ENCODE measurements at regions not wholly inside any gene's neighbourhood (a gene's known extent, or its start where the extent isn't known, plus 50 kb on each side); places are given as distances from the start of the nearest gene placed in this dataset.

DNA sequence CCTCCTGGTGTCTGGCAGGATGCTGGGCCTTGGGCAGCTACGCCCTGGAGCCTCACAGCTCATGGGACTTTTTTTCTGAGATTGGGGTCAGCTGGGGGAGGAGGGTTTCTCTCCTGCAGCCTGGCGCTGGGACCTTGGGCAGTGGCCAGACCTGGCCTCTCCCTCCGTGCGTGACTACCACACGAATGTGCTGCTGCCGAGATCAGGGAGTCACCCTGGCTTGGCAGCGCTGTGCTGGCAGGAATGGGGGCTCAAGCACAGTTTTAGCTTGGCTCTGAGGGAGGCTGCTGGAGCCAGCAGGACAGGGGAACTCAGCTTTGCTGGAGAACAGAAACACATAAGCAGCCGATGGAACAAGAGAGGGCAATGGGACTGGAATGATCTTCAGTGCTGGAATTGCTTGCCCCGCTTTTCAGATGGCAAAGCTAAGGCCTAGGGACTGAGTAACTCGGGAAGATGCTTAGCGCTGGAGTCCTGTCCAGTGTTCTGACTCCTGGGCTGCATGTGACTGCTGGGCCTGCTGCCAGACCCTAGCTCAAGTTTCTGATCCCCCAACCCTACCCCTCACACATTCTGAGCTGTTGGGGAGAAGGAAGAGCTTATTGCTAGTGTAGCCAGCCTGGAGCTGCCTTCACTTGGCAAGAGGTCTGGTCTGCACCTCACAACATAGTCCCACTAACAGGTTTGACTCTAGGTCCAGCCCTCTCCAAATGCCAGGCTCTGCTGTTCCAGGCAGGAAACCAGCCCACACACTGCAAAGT lies 69.9 kb downstream of the NAV1 start:
- DNase-seq: no peak
- in situ Hi-C loops (cut with HindIII; ENCODE audit: low pct_ligation_motif_present, low pct_unique_long_range_greater_than_20kb, low sequenced_read_pairs): no loop called here

DNA sequence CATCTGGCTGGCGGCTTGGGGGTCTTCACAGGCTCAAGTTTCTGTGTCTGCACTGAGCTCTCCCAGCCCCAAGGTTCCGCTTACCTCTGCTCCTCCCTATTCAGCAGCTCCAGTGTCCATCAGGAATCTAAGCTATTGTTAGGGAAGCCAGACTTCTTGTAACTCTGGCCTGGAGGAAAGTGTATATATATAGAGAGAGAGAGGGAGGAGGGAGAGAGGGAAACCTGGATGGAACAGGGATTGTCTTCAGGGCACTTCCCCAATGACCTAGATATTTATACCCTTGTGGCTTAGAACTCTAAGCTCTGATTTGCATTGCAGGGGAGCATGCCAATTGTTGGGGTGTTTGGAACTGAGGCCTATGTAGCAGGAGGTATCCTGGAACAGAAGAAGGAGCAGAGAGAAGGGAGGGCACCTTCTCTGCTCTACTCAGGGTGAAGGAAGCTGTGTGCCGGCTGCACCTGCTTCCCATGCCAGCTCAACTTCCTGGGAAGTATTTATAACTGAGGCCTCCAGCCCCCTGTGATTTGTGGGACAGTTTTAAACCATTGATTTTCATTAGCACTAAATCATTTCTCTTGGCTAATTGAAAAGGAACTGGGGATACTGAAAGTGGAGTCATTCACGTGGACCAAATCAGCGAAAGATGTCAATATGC lies 70.9 kb downstream of the NAV1 start:
- in situ Hi-C loops (cut with HindIII; ENCODE audit: low pct_ligation_motif_present, low pct_unique_long_range_greater_than_20kb, low sequenced_read_pairs): no loop called here
- DNase-seq: no peak

DNA sequence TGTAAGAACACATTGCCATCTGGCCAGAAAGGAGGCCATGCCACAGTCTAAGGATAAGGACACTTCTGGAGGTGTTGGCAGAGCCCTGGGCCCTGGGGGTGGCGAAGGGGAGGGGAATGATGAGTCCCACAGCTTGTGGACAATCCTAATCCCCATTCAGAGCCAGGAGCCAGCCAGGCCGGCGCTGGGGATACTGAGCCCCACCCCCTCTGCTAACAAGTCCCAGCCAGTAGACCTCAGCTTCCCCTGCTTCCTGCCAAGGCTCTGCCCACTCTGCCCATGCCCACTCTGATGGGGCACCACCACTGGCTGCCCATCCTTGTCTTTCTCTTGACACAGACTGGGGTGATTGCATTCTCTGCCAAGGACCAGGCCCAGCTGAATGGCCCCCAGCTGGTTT lies 71.9 kb downstream of the NAV1 start:
- in situ Hi-C loops (cut with HindIII; ENCODE audit: low pct_ligation_motif_present, low pct_unique_long_range_greater_than_20kb, low sequenced_read_pairs): no loop called here
- DNase-seq: no peak

DNA sequence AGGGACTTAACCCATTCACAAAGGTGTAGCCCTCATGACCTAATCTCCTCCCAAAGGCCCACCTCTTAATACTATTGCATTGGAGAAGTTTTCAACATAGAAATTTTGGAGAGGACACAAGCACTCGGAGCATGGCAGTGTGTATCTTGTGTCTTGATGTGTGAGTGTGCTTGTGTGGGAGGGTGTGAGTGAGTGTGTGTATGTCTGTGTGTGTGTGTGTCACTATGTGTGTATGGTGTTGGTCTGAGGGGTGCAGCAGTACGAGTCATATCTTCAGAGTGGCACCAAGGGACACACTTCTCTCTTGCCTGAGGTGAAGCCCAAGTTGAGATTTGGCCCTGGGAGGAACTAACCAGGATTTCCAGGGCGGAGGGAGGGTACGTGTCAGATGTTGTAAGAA lies 73.7 kb downstream of the NAV1 start:
- DNase-seq: no peak
- in situ Hi-C loops (cut with HindIII; ENCODE audit: low pct_ligation_motif_present, low pct_unique_long_range_greater_than_20kb, low sequenced_read_pairs): no loop called here

DNA sequence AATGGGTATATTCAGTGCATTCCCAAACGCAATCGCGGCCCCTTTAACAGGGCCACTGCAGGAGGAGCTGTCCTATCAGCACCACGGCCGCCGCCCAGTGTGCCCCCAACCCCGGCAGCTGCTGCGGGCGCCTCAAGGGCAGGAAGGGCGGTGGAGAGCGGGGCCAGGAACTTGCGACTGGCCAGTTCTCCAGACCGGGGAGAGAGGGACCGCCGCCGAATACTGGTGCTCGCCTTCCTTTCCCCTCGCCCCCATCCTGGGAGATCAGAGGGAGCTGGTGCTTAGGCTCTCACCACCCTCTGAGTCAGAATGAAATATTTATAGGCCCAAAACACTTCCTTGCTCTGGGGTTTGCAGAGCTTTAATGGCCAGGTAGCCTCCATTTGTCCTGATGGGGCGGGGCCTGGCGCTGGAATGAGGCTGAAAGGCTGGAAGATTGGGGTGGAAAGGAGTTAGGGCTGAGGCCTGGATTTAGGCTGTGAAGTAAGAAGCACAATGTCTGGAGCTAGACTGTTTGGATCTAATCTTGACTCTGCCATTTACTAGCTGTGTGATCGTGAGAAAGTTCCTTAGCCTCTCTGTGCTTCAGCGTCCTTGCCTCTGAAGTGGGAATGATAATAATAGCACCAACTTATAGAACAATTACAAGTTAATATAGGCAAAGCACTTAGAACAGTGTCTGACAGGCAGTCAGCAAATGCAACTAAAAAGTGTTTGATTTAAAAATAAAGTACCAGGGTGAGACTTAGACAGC lies 75.5 kb downstream of the NAV1 start:
- in situ Hi-C loops (cut with HindIII; ENCODE audit: low pct_ligation_motif_present, low pct_unique_long_range_greater_than_20kb, low sequenced_read_pairs): no loop called here
- DNase-seq: no peak

DNA sequence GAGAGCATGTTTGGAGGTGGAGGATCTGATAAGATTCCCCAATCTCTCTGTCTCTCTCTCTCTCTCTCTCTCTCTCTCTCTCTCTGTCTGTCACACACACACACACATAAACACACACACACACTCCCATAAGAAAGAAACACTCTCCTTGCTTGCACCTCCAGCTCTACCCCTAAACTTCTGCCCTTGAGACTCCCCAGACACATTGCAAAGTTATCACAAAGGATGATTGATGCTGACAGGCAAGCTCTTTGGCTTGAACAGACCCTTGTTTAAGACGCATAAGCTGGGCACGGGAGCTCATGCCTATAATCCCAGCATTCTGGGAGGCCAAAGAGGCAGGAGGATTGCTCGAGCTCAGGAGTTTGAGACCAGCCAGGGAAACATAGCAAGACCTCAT lies 78.2 kb downstream of the NAV1 start:
- DNase-seq: no peak
- in situ Hi-C loops (cut with HindIII; ENCODE audit: low pct_ligation_motif_present, low pct_unique_long_range_greater_than_20kb, low sequenced_read_pairs): no loop called here

DNA sequence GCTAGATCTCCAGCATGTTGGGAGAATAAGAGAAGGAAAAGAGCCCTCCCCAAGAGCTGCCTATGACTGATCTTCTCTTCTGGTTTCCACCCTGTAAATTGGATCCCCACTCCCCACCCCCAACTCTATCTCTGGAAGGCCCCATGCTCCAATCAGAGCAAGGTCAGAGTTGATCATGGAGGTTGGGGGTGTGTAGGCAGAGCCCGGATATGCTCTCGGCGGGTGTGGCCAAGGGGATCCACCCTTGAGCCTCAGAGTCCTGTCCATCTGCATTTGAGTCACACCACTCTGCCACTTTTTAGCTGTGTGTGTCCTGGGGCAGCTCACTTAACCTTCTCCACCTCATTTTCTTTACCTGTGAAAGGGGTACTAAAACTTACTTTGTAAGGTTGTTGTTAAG lies 79.5 kb downstream of the NAV1 start:
- in situ Hi-C loops (cut with HindIII; ENCODE audit: low pct_ligation_motif_present, low pct_unique_long_range_greater_than_20kb, low sequenced_read_pairs): no loop called here
- no peak for DNase-seq

DNA sequence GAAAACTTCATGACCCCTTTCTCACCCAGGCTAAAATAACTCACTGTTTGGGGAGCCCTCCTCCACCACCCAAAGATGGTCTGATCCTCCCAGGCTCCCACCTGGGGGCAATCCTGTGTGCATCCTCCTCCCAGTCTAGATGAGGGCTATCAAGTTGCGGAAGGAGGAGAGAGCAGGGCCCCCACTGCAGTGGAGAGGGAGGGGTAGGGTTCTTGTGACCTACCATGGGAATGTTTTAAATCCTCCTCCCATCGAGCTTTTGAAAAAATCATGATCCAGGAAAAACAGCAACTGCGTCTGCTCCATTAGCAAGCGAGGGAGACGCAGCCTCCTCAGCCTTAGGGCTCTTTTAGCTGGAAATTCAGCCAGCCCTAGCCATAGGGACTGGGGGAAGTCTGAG lies 80.0 kb downstream of the NAV1 start:
- in situ Hi-C loops (cut with HindIII; ENCODE audit: low pct_ligation_motif_present, low pct_unique_long_range_greater_than_20kb, low sequenced_read_pairs): no loop called here

DNA sequence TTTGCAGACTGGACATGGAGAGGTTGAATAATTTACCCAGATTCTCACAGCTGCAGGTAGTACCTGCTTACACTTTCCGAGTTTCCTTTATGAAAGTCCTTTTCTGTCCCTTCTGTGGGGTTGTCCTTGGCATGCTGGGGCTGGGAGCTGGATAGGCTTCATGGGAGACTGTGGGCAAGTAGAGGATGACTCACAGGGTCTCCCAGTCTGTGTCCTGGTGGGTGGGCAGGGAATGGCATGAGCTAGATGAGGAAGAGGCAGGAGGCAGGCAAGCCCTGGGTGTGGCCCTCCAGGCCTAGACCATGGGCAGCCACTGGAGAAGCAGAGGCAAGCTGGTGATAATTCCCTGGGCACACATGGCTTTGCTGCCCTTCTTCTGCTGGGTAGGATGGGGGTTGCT lies 80.6 kb downstream of the NAV1 start:
- in situ Hi-C loops (cut with HindIII; ENCODE audit: low pct_ligation_motif_present, low pct_unique_long_range_greater_than_20kb, low sequenced_read_pairs): no loop called here
- DNase-seq: peak; percentile 34

More for the DNA sequence above, 80.0 kb downstream of the NAV1 start:
- DNase-seq: no peak

DNA sequence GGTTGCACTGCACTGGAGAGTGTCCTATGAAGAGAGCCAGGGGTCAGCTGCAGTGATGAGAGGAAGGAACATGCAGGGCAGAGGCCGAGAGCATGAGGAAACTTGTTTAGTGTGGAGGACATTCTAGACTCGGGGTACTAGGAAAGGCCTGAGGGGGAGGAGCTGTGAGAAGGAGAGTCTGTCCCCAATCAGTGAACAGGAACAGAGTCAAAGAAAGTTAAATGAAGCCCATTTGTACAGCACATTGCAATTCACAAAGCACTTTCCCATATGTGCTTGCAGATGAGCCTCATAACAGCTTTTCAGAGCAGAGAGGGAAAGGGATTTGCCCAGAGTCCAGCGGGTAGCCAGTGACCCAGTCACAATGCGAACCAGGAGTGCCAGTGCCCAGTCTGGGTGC lies 83.4 kb downstream of the NAV1 start:
- DNase-seq: no peak
- in situ Hi-C loops (cut with HindIII; ENCODE audit: low pct_ligation_motif_present, low pct_unique_long_range_greater_than_20kb, low sequenced_read_pairs): no loop called here

DNA sequence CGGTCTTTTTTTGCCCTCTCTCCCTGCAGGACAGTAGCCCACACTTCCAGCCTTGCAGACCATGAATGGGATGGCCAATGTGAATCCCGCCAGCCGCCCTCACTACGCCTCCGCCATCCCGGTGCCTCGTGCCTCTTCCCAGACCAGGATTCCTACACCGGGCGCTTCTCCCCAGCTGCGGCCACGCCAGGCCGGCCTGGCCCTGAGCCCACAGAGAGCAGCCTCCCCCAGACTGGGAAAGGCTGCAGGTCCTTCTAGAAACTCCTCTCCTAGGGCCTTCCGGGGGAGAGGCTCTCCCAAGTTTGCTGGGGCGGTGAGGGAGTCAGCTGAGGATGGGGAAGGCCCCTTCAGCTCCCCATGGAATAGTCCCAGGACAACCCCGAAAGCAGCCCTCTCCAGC lies 83.9 kb downstream of the NAV1 start:
- no peak for DNase-seq
- in situ Hi-C loops (cut with HindIII; ENCODE audit: low pct_ligation_motif_present, low pct_unique_long_range_greater_than_20kb, low sequenced_read_pairs): no loop called here

DNA sequence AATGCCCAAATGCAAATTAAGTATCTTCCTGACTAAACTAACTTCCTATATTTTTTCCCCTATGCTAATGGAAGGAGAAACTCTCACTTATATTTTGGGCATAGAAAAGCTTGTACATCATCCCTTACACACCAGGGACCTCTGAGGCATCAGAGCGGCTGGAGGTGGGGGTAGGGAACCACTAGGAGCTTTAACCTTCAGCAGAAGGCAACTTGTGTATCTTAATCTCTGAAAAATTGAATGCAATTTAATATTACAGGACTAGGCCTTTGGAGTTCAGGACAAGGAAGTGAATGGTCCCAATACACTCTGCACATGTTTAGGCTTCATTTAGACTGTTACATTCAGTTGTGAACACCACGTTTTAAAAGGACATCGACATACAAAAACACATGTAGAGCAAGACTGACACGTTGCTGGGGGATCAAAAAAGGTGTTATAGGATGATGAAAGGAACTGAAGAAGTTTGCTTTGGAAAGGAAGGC lies 85.9 kb downstream of the NAV1 start:
- no peak for DNase-seq
- in situ Hi-C loops (cut with HindIII; ENCODE audit: low pct_ligation_motif_present, low pct_unique_long_range_greater_than_20kb, low sequenced_read_pairs): no loop called here

DNA sequence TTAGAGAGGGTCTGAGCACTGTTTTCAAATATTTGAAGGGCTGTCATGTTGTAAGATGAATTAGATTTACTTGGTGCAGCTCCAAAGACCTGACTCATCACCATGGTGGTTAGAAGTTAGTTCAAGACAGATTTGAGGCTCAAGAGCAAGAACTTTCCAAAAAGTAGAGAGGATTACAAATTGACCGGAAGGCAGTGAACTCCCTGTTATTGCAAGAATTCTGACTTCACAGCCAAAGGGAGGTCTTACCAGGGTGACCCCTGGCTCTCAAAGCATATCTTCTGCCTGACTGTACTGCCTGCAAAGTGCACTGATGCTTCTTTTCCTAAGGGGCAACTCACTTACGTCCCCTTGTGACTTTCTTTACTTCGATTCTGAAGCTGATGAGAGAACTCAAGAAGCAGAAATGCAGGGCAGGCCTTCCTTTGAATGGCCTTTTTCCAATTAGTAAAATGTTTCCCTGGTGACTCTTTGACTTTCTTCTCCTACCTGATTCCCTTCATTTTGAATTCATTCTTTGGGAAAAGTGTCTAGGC lies 86.4 kb downstream of the NAV1 start:
- peak; percentile 92 for DNase-seq
- in situ Hi-C loops (cut with HindIII; ENCODE audit: low pct_ligation_motif_present, low pct_unique_long_range_greater_than_20kb, low sequenced_read_pairs): no loop called here

DNA sequence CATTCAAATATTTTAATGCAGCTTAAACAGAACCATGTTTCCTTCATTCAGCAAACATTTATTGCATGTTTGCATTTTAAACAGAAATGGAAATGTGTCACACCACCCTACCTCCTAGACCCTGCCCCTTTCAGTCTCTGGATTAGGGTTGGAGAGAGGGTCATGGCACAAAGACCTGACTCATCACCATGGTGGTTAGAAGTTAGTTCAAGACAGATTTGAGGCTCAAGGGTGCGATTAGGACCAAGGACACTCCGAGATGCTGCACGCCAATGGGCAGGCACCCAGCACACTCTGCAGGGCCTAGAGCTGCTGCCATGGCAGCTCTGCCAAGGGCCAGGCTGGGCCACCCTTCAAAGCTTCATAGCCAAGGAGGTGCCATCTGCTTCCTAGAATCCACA lies 86.9 kb downstream of the NAV1 start:
- DNase-seq: no peak
- in situ Hi-C loops (cut with HindIII; ENCODE audit: low pct_ligation_motif_present, low pct_unique_long_range_greater_than_20kb, low sequenced_read_pairs): no loop called here

DNA sequence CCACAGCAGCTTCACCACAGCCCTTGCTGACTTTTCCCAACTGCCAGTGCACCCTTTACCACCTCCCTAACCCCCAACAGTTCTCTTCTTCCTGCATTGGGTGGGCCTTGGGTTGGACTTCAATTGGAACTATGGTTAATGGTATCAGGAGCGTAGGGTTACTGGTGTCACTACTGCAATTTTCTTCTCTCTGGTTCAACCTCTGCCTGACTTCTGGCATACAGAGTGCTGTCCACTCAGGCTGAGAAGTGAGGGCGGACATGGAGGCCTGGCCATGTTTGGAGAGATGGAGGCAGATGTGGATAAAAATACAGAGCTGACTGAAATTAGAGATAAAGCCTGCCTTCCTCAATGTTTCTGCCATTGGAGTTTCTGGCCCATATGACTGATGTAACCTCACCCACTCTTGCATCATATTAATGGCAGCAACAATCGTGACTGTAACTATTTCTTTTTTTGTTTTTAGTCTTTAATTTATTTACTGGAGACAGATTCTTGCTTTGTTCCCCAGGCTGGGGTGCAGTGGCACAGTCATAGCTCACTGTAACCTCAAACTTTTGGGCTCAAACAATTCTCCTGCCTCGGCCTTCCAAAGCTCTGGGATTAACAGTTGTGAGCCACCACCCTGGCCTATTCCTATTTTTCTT lies 87.8 kb downstream of the NAV1 start:
- in situ Hi-C loops (cut with HindIII; ENCODE audit: low pct_ligation_motif_present, low pct_unique_long_range_greater_than_20kb, low sequenced_read_pairs): no loop called here
- no peak for DNase-seq

DNA sequence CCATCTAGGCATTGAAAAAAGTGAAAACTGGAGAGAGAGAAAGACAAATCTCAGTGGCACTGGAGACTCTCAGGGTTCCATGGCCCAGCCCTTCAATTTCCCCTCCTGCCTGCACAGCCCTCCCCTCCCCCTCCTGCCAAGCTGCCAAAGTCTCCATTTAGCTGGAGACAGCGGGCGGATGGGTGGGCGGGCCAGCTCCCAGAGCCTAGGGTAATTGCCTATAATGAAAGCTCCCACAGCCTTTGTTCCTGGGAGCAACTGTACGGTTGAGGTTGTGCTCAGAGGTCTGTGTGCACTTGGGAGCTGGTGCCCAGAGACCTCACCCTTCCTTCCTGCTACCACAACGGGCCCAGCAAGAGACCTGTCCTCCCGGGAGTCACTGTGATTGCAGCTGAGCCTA lies 89.6 kb downstream of the NAV1 start:
- DNase-seq: no peak
- in situ Hi-C loops (cut with HindIII; ENCODE audit: low pct_ligation_motif_present, low pct_unique_long_range_greater_than_20kb, low sequenced_read_pairs): no loop called here

DNA sequence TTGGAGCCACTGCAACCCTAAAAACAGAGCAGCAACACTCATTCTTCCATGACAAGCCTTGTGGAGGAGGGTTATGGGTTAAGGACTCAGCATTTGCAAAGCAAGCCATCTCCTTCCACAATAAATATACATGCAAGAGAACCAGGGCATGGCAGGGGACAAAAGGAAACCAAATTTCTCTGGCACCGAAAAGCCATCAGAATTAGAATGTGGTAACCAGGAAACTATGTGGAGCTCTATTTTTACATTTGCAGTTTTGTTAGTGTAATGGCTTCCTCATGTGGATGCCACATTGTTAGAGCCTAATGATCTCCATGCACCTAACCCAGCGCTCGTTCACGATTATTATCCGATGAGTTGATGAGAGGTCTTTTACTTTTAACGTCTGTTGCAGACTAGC lies 91.7 kb downstream of the NAV1 start:
- DNase-seq: no peak
- in situ Hi-C loops (cut with HindIII; ENCODE audit: low pct_ligation_motif_present, low pct_unique_long_range_greater_than_20kb, low sequenced_read_pairs): no loop called here

DNA sequence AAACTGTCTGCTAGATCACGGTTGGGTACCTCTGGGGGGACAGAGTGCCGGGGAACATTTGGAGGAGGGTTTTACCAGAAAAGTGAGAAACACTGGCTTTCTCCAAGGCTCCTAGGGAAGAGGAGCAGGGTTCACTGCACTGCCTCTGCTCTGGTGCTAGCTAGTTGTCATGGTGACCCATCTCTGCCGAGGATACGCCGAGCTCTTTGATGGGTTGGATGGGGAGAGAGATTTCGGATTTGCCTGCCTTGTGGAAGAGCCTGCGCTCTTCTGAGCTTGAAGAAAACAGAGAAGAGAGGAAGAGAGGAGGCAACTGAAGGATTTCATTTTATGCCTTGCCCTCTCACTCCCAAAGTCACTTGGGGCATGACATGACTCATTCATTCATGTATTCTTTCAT lies 92.1 kb downstream of the NAV1 start:
- DNase-seq: no peak
- in situ Hi-C loops (cut with HindIII; ENCODE audit: low pct_ligation_motif_present, low pct_unique_long_range_greater_than_20kb, low sequenced_read_pairs): no loop called here

DNA sequence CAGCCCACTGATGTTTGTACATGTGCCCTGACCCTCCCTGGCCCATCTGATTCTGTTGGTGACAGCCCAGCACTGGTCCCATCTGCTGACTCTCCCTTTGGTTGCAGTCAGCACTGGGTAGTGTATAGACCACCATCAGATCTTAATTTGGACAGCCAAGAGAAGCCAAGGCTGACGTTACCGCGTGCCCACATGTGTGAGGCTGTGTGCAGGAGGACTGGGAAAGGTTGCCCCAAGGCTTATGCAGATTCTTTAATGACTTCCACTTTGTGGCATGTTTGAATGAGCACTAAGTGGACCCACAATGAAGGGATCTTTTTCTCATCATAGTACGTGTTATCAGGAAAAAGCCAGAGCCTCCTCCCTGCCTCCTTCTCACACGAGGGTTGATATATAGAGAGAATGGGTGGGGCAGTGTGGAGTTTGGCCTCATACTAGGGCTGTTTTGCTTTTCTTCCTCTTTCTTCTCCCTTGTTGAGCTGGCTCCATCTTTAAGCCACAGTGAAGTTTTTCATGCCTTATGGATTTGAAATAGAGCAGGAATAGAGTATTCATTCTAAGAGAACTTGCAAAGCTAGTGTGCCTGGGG lies 93.5 kb downstream of the NAV1 start:
- no peak for DNase-seq
- in situ Hi-C loops (cut with HindIII; ENCODE audit: low pct_ligation_motif_present, low pct_unique_long_range_greater_than_20kb, low sequenced_read_pairs): no loop called here
